Glomerular visceral epithelial cell (primary cell): ENCODE measurements at regions not wholly inside any gene's neighbourhood (a gene's known extent, or its start where the extent isn't known, plus 50 kb on each side); places are given as distances from the start of the nearest gene placed in this dataset.

Experiments
- DNase-seq: peaks from one replicate; pipeline ENCODE4 v3.0.0-alpha.2; 2016; ENCODE audit errors: extremely low spot score

DNA sequence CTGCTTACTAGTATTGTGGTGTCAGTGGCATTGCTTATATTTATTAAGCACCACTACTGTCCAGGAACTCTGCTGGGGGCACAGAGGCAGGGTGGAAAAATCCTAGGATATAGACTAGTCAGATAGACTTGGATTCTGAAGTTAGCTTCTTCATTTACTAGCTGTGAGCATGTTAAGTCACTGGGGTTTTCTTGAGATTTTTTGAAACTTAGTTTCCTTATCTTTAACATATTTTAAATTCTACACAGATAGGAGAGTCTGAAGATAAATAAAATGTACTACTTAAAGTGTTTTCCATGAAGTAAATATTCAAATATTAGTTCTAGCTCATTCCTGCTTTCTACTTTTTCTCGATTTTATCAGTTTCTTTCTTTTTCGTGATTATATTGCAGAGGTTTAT lies 196.9 kb upstream of the GRID2 start:
- DNase-seq: no peak

- no peak for DNase-seq
Measured at GRCh38 chr4:92111493-92111892, 192.3 kb upstream of the GRID2 start.

DNA sequence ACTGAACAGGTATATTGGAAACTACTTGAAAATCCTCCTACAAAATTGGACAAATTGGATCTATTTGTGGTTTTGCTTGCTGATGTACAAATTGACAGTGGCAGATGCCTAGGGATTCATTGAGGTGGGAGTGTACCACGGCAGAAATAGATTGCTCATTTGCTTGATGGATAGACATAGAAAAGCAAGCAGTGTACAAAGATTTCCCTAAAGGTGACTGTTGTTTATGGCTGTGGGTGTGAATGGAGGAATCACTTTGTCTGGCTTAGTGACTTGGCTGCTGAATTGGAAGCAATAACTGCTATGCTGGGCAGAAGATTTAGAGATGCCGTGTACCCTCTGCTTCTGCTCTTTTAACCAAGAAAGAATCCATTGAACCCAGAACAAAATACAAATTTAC lies 191.0 kb upstream of the GRID2 start:
- no peak for DNase-seq

DNA sequence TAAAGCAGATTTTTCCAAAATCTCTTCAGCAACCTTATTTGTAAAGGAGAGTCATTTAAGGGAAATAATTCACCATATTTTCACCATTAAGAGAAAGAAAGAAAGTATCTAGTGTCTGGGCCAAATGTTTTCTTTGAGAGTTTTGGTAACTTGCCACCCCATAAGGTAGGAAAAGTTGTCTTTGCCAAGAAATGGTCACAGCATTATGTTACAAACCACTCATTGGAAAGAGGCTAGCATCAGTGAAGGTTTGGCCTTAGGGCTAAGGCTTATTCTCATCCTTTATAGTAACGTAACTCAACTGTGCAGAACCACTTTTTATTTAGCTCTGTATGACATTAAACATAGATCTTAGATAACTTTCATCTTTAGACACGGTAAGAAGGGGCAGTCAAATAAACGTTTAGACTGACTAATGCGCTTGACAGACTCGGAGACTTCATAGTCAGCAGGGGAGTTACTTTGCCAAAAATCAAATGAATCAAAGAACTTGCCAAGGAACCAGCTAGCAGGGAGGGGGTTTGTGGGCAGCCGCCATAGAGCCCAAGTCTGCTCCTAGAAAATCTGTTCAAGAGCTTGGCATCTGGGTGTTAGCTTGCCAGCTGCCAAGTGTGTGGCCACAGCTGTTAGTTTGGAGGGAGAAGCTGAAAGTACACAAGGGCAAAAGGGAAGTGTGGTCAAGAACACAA lies 182.8 kb upstream of the GRID2 start:
- no peak for DNase-seq

DNA sequence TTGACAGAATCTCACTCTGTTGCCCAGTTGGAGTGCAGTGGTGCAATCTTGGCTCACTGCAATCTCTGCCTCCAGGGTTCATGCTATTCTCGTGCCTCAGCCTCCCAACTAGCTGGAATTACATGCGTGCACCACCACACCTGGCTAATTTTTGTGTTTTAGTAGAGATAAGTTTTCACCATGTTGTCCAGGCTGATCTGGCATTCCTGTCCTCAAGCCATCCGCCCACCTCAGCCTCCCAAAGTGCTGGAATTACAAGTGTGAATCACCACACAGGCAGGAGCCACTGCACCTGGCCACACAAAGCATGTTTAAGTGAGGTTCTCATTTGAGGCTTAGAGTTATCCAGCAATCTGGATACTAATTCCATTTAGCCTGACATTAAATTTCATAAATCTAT lies 180.9 kb upstream of the GRID2 start:
- no peak for DNase-seq

DNA sequence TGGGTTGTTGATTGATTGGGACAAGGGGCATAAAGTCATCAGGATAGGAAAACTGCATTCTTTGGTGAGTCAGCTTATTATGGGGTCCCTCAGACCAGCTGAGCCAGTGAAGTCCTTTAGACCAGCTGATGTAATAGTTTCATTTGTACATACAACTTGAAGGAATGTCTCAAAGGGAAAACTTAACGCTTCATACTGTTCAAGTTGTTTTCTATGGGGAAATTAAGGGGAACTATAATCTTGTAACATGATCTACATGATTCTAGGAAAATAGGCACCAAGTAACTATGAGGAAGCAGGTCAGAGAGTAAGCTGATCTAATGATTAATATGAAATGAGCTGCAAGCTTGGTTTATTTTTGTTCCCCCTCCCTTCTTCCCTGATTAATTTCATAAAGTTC lies 175.1 kb upstream of the GRID2 start:
- no peak for DNase-seq

DNA sequence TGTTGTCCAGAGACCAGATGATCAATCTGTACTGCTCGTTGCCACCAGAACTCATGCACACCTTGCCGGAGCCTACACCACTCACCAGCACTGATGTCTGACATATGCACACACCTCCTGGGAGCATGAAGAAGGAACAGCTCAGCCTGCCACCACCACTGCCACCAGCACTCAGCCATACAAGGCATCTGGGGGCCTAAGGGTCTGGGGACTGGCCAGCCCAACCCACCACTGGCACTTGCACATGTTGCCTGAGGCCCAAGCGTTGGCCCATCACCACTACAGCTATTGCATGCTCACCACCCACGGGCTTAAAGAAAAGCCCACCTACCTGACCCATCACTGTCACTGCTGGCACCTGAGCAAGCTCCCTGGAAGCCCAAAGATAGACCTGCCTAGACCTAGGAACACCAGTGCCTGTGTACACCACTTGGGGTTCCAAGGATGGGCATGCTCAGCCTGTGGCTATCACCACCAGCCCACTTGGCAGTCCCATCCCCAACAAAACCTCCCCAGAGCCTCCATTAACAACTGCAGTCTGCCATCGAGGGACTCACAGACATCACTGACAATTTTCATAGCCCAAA lies 174.3 kb upstream of the GRID2 start:
- no peak for DNase-seq

DNA sequence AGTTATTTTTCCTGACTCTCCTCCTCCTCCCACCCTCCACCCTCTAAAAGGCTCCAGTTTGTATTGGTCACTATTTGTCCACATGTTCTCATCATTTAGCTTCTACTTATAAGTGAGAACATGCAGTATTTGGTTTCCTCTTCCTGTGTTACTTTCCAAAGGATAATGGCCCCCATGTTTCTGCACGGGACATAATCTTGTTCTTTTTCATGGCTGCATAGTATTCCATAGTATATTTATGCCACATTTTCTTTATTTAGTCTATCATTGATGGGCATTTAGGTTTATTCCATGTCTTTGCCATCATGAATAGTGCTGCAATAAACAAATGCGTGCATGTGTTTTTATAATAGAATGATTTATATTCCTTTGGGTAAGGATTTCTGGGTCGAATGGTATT lies 167.3 kb upstream of the GRID2 start:
- no peak for DNase-seq

DNA sequence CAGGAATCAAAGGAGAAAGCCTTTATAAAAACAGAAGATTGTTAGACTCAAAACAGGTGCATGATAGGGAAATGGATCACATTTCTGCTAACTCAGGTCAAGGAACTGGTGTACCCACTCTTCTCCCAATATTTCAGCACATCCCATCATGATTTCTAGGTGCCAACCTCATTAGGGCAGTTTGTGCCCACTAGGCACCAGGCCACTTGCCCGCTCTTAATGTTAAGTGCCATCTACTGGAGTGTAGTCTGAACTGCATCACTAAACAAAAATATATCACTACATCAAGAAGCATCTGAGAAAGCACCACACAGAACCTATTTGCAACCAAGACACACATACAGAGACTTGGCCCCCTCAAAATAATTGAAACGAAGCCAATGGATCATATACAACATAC lies 140.4 kb upstream of the GRID2 start:
- DNase-seq: no peak

- no peak for DNase-seq
Measured at GRCh38 chr4:92170340-92170739, 133.4 kb upstream of the GRID2 start.

GRCh38 chr4:92172203-92172602 lies 131.6 kb upstream of the GRID2 start:
- DNase-seq: no peak

DNA sequence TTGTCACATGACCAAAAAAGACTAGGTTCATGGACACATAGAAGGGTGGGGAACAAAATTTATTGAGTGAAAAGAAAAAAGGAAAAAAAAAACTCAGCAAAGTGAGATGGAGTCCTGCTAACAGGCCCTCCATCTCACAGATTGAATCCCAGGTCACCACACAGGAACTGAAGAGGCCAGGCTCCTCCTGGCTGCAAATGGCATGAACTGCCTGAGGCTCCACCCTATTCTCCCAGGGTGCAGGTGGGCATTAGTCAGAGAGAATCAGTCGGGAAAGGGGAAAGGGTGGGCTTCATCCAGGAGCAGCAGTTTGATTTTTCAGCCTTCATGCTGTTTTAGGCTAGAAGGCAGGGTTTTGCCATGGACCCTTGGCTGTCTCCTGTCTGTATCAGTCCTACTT lies 128.5 kb upstream of the GRID2 start:
- no peak for DNase-seq

GRCh38 chr4:92182006-92182735 lies 121.6 kb upstream of the GRID2 start:
- DNase-seq: no peak

DNA sequence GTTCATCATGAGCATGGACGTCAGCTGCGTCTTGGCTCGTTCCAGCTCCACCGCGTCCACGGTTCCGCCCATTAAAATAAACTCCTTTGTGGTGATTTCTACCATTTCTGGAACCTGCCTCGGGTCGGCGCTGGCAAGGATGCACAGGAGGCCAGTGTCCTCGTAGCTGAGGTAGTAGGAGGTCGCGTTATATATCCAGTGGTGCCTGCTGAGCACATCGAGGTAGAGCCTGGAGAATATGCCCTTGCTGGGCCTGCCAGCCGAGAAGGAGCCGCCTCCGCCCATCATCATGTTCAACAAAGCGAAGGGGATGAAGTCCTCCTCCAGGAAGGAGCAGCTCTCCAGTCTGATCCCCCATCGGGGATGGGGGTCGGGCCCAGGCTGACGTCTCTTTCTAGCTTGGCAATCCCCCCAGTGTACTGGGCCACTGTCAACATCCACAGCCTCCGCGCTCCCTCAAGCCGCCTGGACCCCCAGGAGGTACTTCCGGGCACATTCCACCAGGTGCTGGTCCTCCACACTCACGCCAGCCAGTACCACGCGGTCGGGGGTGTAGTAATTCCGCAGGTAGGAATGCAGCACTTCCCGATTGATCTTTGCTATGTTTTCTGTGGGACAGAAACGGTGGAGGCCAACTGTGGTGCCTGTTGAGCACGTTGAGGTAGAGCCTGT lies 120.9 kb upstream of the GRID2 start:
- no peak for DNase-seq

- DNase-seq: no peak
Measured at GRCh38 chr4:92183825-92184224, 119.9 kb upstream of the GRID2 start.

DNA sequence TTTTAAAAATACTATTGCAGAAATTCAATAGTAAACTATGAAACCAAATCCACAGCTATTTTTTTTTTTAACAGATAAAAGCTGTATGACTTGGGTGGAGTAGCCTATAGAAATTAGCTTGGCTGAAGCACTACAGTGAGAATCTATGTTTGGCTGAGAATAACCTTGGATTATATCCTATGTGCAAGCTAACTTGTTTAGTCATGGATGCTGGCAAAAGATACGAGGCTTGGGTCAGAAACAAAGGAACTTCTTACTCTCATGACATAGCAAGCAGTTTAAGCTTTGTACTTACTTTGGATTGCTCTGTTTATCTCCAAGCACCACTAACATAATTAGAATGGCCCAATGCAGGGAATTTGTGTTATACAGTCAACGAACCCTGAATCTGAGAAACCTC lies 119.2 kb upstream of the GRID2 start:
- DNase-seq: no peak

DNA sequence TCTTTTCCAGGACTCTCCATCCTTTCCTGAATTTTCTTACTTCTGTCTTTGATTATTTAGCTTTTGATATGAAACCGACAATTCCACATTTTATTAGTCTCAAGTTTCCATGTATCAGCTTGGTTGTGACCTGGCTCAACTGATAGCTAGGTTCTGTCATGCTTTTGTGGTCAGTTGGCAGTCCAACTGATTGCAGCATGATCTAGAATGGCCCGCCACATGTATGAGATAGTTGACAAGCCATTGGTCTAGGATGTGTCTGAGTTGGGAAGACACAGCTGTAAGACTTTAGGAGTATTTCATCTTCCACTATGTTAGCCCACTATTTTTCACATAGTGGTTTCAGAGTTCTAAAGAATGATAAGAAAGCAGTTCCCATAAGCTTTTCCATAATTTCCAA lies 117.5 kb upstream of the GRID2 start:
- no peak for DNase-seq

GRCh38 chr4:92189146-92189545 lies 114.6 kb upstream of the GRID2 start:
- no peak for DNase-seq

DNA sequence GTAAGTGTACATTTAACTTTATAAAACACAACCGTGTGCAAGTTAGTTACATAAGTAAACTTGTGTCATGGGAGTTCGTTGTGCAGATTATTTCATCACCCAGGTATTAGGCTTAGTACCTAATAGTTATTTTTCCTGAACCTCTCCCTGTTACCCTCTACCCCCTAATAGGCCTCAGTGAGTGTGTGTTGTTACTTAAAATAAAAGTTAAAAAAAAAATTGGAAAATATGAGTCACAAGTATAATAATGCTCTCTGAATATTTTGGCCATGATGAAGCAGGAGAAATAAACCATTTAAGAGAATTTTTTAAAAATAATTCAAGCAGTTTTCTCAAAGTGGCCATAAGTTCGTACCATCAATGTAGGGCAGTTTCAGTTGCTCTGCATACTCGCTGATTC lies 105.1 kb upstream of the GRID2 start:
- no peak for DNase-seq

DNA sequence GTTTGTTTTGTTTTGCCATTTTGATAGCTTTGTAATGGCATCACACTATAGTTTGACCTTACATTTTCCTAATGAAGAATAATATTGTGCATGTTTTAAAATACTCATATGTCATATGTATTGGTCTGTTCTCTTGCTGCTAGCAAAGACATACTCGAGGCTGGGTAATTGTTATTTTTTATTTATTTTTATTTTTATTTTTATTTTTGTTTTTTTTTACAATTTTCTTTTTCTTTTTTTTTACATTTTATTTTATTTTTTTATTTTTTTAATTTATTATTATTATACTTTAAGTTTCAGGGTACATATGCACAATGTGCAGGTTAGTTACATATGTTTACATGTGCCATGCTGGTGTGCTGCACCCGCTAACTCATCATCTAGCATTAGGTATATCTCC lies 104.6 kb upstream of the GRID2 start:
- no peak for DNase-seq

DNA sequence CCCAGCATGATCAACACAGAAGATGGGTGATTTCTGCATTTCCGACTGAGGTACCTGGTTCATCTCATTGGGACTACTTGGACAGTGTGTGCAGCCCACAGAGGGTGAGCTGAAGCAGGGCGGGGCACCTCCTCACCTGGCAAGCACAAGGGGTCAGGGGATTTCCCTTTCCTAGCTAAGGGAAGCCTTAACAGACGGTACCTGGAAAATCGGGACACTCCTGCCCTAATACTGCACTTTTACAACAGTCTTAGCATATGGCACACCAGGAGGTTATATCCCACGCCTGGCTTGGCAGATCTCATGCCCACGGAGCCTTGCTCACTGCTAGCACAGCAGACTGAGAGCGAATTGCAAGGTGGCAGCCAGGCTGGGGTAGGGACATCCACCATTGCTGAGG lies 92.9 kb upstream of the GRID2 start:
- no peak for DNase-seq

- DNase-seq: no peak
Measured at GRCh38 chr4:92215476-92215875, 88.3 kb upstream of the GRID2 start.

- DNase-seq: no peak
Measured at GRCh38 chr4:92231511-92231910, 72.3 kb upstream of the GRID2 start.
